ENCODE measurements at regions not wholly inside any gene's neighbourhood (a gene's known extent, or its start where the extent isn't known, plus 50 kb on each side); places are given as distances from the start of the nearest gene placed in this dataset.

- ChIA-PET SMC1A (ENCODE audit: uncharacterized antibody, unreplicated experiment) (no interaction called here), CTCF (no interaction called here), RAD21 (ENCODE audit: unreplicated experiment) (no interaction called here), POLR2A (no interaction called here)
- no peak for FAIRE-seq
- BruUV-seq (replicated peaks): no TSS peak
- Histone ChIP-seq H3K9ac (ENCODE audit: control insufficient read depth, insufficient read depth, low read length) (peak overlapping the region; percentile 55), H3K4me2 (ENCODE audit: control insufficient read depth, insufficient read depth) (peak overlapping the region; percentile 82), H3K27ac (ENCODE audit: control insufficient read depth, insufficient read depth) (no peak overlapping the region), H3K79me2 (ENCODE audit: control insufficient read depth, insufficient read depth, low read length) (no peaks in the 10 kb centered on the region), H3K36me3 (ENCODE audit: control insufficient read depth in 2 of 2, insufficient read depth in 2 of 2, low read length in 1 of 2) (no peaks in the 10 kb centered on the region), H3K27me3 (replicated peaks in 1 of 2; ENCODE audit: control insufficient read depth in 2 of 2, insufficient read depth in 2 of 2, low read length in 1 of 2) (peaks cover 0 to 2% of the 10 kb centered on the region in 2 experiments; a peak in 2 of 4 replicates), H4K20me1 (ENCODE audit: control insufficient read depth, insufficient read depth) (no peaks in the 10 kb centered on the region), H3K4me3 (peak overlapping the region; percentile 61; the same call in 1 of the 2 replicates), H2AFZ (ENCODE audit: control insufficient read depth, low read depth, low read length) (peak overlapping the region; percentile 94), H3K9me3 (replicated peaks; ENCODE audit: control insufficient read depth, insufficient read depth, low read length) (no peaks in the 10 kb centered on the region), H3K4me1 (ENCODE audit: control insufficient read depth, insufficient read depth, low read length) (no peaks in the 10 kb centered on the region)
- no peak for DNase-seq (ENCODE audit: low read depth, low spot score)
- intact Hi-C loops (cut with micrococcal nuclease; ENCODE audit: unreplicated experiment) (loop anchor here (10.0 kb wide), 1 partner anchor 384 kb away; no protein-coding TSS in a partner anchor), in situ Hi-C loops (cut with MboI) (loop anchor here (10.0 kb wide), 1 partner anchor 304 kb away; no protein-coding TSS in a partner anchor)
- ATAC-seq: peak; percentile 32; the same call in 2 of the 3 replicates
- TF ChIP-seq CHD1 (IDR thresholded peaks at IDR 0.05; ENCODE audit: low read depth, low read length) (no peak), CBX5 (IDR thresholded peaks at IDR 0.05; ENCODE audit: low read depth) (no peak), CBX3 (IDR thresholded peaks at IDR 0.05; ENCODE audit: borderline replicate concordance, low read depth) (no peak), EZH2 (IDR thresholded peaks at IDR 0.05; ENCODE audit: borderline replicate concordance, control insufficient read depth, low read depth, low read length) (no peak), NR2C2 (IDR thresholded peaks at IDR 0.05; ENCODE audit: borderline replicate concordance, control insufficient read depth, insufficient read length, low read depth) (no peak), TARDBP (IDR thresholded peaks at IDR 0.05; ENCODE audit: borderline replicate concordance) (no peak)
- WGBS (ENCODE audit: insufficient coverage, insufficient replicate concordance, low lambda C conversion rate, missing lambda C conversion rate): 39% methylated on average over 15 of the region's 15 CpGs
Observed at GRCh38 chr3:87088430-87088992, 97.6 kb upstream of the VGLL3 start.

- Histone ChIP-seq H3K4me3 (no peak overlapping the region), H3K27ac (ENCODE audit: control insufficient read depth, insufficient read depth) (no peak overlapping the region), H3K27me3 (replicated peaks in 1 of 2; ENCODE audit: control insufficient read depth in 2 of 2, insufficient read depth in 2 of 2, low read length in 1 of 2) (peaks cover 0 to 2% of the 10 kb centered on the region in 2 experiments; a peak in 2 of 4 replicates), H3K9me3 (replicated peaks; ENCODE audit: control insufficient read depth, insufficient read depth, low read length) (no peaks in the 10 kb centered on the region), H3K4me2 (ENCODE audit: control insufficient read depth, insufficient read depth) (no peak overlapping the region), H3K9ac (ENCODE audit: control insufficient read depth, insufficient read depth, low read length) (no peak overlapping the region), H3K79me2 (ENCODE audit: control insufficient read depth, insufficient read depth, low read length) (no peaks in the 10 kb centered on the region), H3K36me3 (ENCODE audit: control insufficient read depth in 2 of 2, insufficient read depth in 2 of 2, low read length in 1 of 2) (no peaks in the 10 kb centered on the region), H4K20me1 (ENCODE audit: control insufficient read depth, insufficient read depth) (no peaks in the 10 kb centered on the region), H2AFZ (ENCODE audit: control insufficient read depth, low read depth, low read length) (no peak overlapping the region), H3K4me1 (ENCODE audit: control insufficient read depth, insufficient read depth, low read length) (no peaks in the 10 kb centered on the region)
- BruUV-seq (replicated peaks): no TSS peak
- ChIA-PET CTCF (interaction anchor here (0.7 to 1.3 kb wide), 4 partner anchors 10 to 310 kb away, joined by 3 to 4 read pairs (median 3); no protein-coding TSS in a partner anchor), RAD21 (ENCODE audit: unreplicated experiment) (no interaction called here), SMC1A (ENCODE audit: uncharacterized antibody, unreplicated experiment) (interaction anchor here (1.3 to 1.8 kb wide), 2 partner anchors 40 to 382 kb away, joined by 3 to 4 read pairs; no protein-coding TSS in a partner anchor), POLR2A (no interaction called here)
- in situ Hi-C loops (cut with MboI) (loop anchor here (10.0 kb wide), 1 partner anchor 300 kb away; no protein-coding TSS in a partner anchor), intact Hi-C loops (cut with micrococcal nuclease; ENCODE audit: unreplicated experiment) (loop anchor here (10.0 kb wide), 1 partner anchor 380 kb away; no protein-coding TSS in a partner anchor)
- no peak for TF ChIP-seq ATF3 (IDR thresholded peaks at IDR 0.05; ENCODE audit: borderline replicate concordance, extremely low read depth, low read depth, low read length)
- no peak for TF ChIP-seq NR2C2 (IDR thresholded peaks at IDR 0.05; ENCODE audit: borderline replicate concordance, control insufficient read depth, insufficient read length, low read depth)
- no peak for TF ChIP-seq SIN3A (IDR thresholded peaks at IDR 0.05; ENCODE audit: low read depth, low read length)
- no peak for TF ChIP-seq SMAD5 (IDR thresholded peaks at IDR 0.05; ENCODE audit: low read depth)
- no peak for TF ChIP-seq STAT1 (conservative IDR thresholded peaks at IDR 0.05)
- TF ChIP-seq NR2F1 (conservative IDR thresholded peaks at IDR 0.05): no peak
- TF ChIP-seq ZNF622 (IDR thresholded peaks at IDR 0.05): no peak
- no peak for TF ChIP-seq CHD2 (IDR thresholded peaks at IDR 0.05; ENCODE audit: borderline replicate concordance, low read depth, low read length)
- no peak for TF ChIP-seq NBN (IDR thresholded peaks at IDR 0.05)
- no peak for TF ChIP-seq ZNF217 (IDR thresholded peaks at IDR 0.05)
- ATAC-seq (no peak), FAIRE-seq (no peak), DNase-seq (ENCODE audit: low read depth, low spot score) (no peak)
- 45% methylated on average over 5 of the region's 5 CpGs for WGBS (ENCODE audit: insufficient coverage, insufficient replicate concordance, low lambda C conversion rate, missing lambda C conversion rate)
Observed at GRCh38 chr3:87084868-87085267, 93.9 kb upstream of the VGLL3 start.
